ENCODE measurements at regions not wholly inside any gene's neighbourhood (a gene's known extent, or its start where the extent isn't known, plus 50 kb on each side); places are given as distances from the start of the nearest gene placed in this dataset.

DNA sequence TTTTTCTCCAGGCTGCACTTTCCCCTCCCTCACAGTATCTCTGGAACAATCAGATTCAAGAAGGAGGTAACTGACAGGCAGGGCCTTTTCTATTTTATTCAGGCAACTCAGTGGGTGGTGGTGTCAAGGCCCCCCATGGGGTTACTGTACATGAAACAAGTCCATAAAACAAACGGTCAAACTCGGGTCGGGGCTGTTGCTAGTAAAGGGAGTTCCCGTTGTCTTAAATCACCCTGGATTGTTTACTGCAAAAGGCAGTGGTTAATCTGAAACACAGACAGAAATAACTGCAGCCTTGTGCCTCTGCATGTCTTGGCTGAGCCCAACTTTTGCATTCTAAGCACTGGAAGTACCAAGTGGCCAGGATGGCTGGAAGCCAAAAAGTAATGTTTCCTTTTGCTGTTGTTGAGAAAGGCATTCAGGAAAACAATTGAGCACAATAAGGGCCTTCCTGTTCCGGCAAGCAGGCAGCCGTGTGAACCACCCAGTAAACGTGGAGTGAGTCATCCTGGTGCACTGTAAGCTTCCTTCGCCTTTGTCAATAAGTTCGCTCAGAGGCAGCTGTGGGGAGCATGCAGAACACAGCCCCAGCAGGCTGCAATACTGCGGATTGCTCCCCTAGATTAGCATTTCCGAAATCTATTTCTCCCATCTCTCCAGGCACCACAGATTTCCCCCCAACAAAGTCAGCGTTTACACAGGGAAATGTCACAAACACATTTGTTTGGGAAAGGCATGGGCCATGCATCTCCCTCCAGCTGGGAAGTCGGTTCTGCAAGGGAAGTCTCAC, 149.6 kb downstream of the IRS1 start:
- no peaks in the 10 kb centered on the region for H4K20me1 ChIP-seq (ENCODE audit: insufficient read depth, low read depth, low read length)
- H3K9ac ChIP-seq (ENCODE audit: low read length) = no peak overlapping the region
- no peak for DNase-seq
- H3K9me2 ChIP-seq (replicated peaks; ENCODE audit: insufficient read depth, low read length) = no peaks in the 10 kb centered on the region
- H3K79me2 ChIP-seq (ENCODE audit: low read length) = no peaks in the 10 kb centered on the region
- no peak overlapping the region for H3K4me3 ChIP-seq (ENCODE audit: low read length)
- H3K4me1 ChIP-seq (ENCODE audit: low read length) = no peaks in the 10 kb centered on the region
- H3K36me3 ChIP-seq (ENCODE audit: insufficient read depth, low read length) = no peaks in the 10 kb centered on the region
- H3K27ac ChIP-seq (ENCODE audit: low read length) = no peak overlapping the region
- H3K9me3 ChIP-seq (ENCODE audit: low read length) = peaks cover 3% of the 10 kb centered on the region; the same call in 1 of the 2 replicates
- H2AFZ ChIP-seq (ENCODE audit: low read length) = no peak overlapping the region
- H3K4me2 ChIP-seq (ENCODE audit: low read depth, low read length, poor library complexity, severe bottlenecking) = no peak overlapping the region
- H3K27me3 ChIP-seq (ENCODE audit: low read length) = no peaks in the 10 kb centered on the region

DNA sequence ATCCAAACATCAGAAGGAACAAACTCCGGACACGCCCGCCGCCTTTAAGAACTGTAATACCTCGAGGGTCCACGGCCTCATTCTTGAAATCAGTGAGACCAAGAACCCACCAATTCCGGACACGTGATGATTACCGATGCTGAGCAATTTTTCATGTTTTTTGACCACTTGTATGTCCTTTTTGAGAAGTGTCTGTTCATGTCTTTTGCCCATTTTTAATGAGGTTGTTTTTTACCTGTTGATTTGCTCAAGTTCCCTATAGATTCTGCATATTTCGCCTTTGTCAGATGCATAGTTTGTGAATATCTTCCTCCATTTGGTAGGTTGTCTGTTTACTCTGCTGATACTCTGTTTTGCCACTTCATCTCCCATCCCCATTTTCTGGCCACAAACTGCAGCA, 150.4 kb downstream of the IRS1 start:
- H3K27me3 ChIP-seq (ENCODE audit: low read length) = no peaks in the 10 kb centered on the region
- no peak overlapping the region for H3K4me2 ChIP-seq (ENCODE audit: low read depth, low read length, poor library complexity, severe bottlenecking)

DNA sequence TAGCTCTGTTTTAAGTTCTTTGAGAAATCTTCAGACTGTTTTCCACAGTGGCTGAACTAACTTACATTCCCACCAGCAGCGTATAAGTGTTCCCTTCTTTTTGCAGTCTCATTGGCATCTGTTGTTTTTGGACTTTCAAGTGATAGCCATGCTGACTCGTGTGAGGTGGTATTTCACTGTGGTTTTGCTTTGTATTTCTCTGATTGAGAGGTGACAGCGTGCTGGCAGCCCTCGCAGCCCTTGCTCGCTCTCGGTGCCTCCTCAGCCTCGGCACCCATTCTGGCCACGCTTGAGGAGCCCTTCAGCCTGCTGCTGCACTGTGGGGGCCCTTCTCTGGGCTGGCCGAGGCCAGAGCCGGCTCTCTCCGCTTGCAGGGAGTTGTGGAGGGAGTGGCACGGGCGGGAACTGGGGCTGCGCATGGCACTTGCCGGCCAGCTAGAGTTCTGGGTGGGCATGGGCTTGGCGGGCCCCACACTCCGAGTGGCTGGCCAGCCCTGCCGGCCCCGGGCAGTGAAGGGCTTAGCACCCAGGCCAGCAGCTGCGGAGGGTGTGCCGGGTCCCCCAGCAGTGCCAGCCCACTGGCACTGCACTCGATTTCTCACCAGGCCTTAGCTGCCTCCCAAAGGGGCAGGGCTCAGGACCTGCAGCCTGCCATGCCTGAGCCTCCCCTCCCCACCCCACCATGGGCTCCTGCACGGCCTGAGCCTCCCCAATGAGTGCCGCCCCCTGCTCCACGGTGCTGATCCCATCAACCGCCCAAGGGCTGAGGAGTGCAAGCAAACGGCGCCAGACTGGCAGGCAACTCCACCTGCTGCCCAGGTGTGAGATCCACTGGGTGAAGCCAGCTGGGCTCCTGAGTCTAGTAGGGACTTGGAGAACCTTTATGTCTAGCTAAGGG, 151.8 kb downstream of the IRS1 start:
- Histone ChIP-seq H3K27ac (ENCODE audit: low read length) (no peak overlapping the region), H3K9me2 (replicated peaks; ENCODE audit: insufficient read depth, low read length) (no peaks in the 10 kb centered on the region), H3K4me1 (ENCODE audit: low read length) (no peaks in the 10 kb centered on the region), H3K36me3 (ENCODE audit: insufficient read depth, low read length) (no peaks in the 10 kb centered on the region), H3K27me3 (ENCODE audit: low read length) (no peaks in the 10 kb centered on the region), H4K20me1 (ENCODE audit: insufficient read depth, low read depth, low read length) (no peaks in the 10 kb centered on the region), H3K4me2 (ENCODE audit: low read depth, low read length, poor library complexity, severe bottlenecking) (no peak overlapping the region), H3K4me3 (ENCODE audit: low read length) (no peak overlapping the region), H3K9ac (ENCODE audit: low read length) (no peak overlapping the region), H2AFZ (ENCODE audit: low read length) (no peak overlapping the region), H3K79me2 (ENCODE audit: low read length) (no peaks in the 10 kb centered on the region), H3K9me3 (ENCODE audit: low read length) (peaks cover 3% of the 10 kb centered on the region; the same call in 1 of the 2 replicates)
- DNase-seq = no peak

More for the DNA sequence above, 150.4 kb downstream of the IRS1 start:
- Histone ChIP-seq H3K9ac (ENCODE audit: low read length) (no peak overlapping the region), H3K4me1 (ENCODE audit: low read length) (no peaks in the 10 kb centered on the region), H3K4me3 (ENCODE audit: low read length) (no peak overlapping the region), H3K36me3 (ENCODE audit: insufficient read depth, low read length) (no peaks in the 10 kb centered on the region), H3K9me3 (ENCODE audit: low read length) (peaks cover 3% of the 10 kb centered on the region; the same call in 1 of the 2 replicates), H3K27ac (ENCODE audit: low read length) (no peak overlapping the region), H3K79me2 (ENCODE audit: low read length) (no peaks in the 10 kb centered on the region), H4K20me1 (ENCODE audit: insufficient read depth, low read depth, low read length) (no peaks in the 10 kb centered on the region), H3K9me2 (replicated peaks; ENCODE audit: insufficient read depth, low read length) (no peaks in the 10 kb centered on the region), H2AFZ (ENCODE audit: low read length) (no peak overlapping the region)
- no peak for DNase-seq

DNA sequence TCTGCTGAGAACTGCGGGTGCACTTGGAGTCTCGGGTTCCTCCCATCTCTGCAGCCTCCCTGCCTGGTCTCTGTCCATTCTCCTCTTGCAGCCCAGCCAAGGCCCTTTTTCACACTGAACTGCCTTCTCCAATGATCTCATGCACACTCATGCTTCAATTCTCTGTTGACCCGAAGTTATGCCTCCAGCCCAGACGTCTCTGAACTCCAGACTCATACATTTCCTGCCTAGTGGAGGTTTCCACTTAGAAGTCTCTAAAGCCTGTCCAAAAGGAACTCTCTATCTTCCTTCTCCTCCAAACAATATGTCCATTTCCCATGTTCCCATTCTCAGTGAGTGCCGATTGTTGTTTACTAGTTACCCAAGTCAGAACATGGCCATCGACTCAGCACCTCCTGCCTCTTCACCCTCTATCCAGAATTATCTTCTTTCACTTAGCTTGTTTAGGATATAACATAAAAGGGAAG, 155.2 kb downstream of the IRS1 start:
- Histone ChIP-seq H4K20me1 (ENCODE audit: insufficient read depth, low read depth, low read length) (no peaks in the 10 kb centered on the region), H3K36me3 (ENCODE audit: insufficient read depth, low read length) (no peaks in the 10 kb centered on the region), H3K4me2 (ENCODE audit: low read depth, low read length, poor library complexity, severe bottlenecking) (no peak overlapping the region), H3K27me3 (ENCODE audit: low read length) (no peaks in the 10 kb centered on the region), H3K9ac (ENCODE audit: low read length) (no peak overlapping the region), H3K27ac (ENCODE audit: low read length) (no peak overlapping the region), H3K4me3 (ENCODE audit: low read length) (no peak overlapping the region), H3K79me2 (ENCODE audit: low read length) (no peaks in the 10 kb centered on the region), H3K9me3 (ENCODE audit: low read length) (peaks cover 3% of the 10 kb centered on the region; the same call in 1 of the 2 replicates), H3K4me1 (ENCODE audit: low read length) (no peaks in the 10 kb centered on the region), H3K9me2 (replicated peaks; ENCODE audit: insufficient read depth, low read length) (no peaks in the 10 kb centered on the region), H2AFZ (ENCODE audit: low read length) (no peak overlapping the region)
- no peak for DNase-seq

DNA sequence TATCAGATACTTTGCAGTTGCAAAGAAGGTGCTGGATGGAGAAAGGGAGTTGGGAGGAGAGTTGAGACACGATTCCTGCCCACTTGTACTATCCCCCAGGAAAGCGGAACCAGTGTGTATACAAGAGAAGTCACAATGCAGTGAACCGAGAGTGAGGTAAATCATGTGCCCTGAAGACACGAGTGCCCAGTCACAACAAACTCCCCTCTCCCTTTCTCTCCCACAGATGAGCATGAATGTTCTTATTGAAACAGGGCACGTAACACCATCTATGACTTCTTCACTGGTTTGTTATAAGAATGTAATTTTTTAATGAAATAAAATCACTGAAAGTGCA, 155.7 kb downstream of the IRS1 start:
- no peak overlapping the region for H3K4me3 ChIP-seq (ENCODE audit: low read length)
- no peaks in the 10 kb centered on the region for H3K9me2 ChIP-seq (replicated peaks; ENCODE audit: insufficient read depth, low read length)
- H3K27me3 ChIP-seq (ENCODE audit: low read length) = no peaks in the 10 kb centered on the region
- no peaks in the 10 kb centered on the region for H4K20me1 ChIP-seq (ENCODE audit: insufficient read depth, low read depth, low read length)
- DNase-seq = no peak
- H3K9ac ChIP-seq (ENCODE audit: low read length) = no peak overlapping the region
- H3K9me3 ChIP-seq (ENCODE audit: low read length) = no peaks in the 10 kb centered on the region
- no peak overlapping the region for H2AFZ ChIP-seq (ENCODE audit: low read length)
- no peaks in the 10 kb centered on the region for H3K36me3 ChIP-seq (ENCODE audit: insufficient read depth, low read length)
- no peaks in the 10 kb centered on the region for H3K79me2 ChIP-seq (ENCODE audit: low read length)
- H3K4me2 ChIP-seq (ENCODE audit: low read depth, low read length, poor library complexity, severe bottlenecking) = no peak overlapping the region
- no peaks in the 10 kb centered on the region for H3K4me1 ChIP-seq (ENCODE audit: low read length)
- H3K27ac ChIP-seq (ENCODE audit: low read length) = no peak overlapping the region

DNA sequence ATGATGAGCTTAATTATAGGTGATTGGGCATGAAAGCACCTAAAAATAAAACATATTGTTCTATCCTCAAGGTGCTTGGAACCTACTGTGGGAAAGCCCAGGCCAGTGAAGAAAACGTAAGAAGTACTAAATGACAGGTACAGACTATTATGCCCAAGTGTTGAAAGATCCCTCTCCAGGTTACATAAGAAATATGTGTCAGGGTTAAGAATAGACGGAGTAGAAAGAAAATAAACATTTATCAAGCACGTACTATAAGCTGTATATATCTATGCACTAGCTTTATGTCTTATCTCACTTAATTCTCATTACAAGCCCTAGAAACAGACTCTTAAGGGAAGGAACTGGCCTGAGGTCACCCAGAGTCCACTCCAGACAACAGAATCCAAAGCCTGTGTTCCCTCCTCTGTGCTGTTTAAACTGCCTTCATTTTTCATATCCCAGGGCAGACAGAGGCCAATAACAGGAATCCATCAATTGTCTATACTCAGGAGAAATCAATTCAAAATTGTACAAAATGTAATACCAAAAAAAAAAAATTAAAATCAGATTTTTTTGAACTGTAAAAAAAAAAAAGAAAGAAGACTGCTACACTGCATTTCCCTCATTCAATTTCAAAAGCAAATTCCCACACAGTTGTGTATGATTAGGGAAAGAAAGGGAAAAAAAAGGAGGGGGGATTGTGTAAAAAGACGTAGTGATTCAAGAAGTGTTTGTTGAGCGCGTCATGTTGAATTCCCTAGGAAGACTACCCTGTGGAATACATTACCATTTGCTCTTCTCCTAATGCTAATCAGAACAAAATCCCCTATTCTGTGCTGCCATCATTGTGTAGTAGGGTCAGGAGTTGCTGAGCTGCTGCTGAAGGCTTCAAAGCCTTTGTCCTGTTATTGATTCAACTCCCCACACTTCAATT, 156.3 kb downstream of the IRS1 start:
- Histone ChIP-seq H3K27me3 (ENCODE audit: low read length) (no peaks in the 10 kb centered on the region), H3K27ac (ENCODE audit: low read length) (no peak overlapping the region), H4K20me1 (ENCODE audit: insufficient read depth, low read depth, low read length) (no peaks in the 10 kb centered on the region), H3K9me2 (replicated peaks; ENCODE audit: insufficient read depth, low read length) (no peaks in the 10 kb centered on the region), H3K79me2 (ENCODE audit: low read length) (no peaks in the 10 kb centered on the region), H2AFZ (ENCODE audit: low read length) (no peak overlapping the region), H3K4me2 (ENCODE audit: low read depth, low read length, poor library complexity, severe bottlenecking) (no peak overlapping the region), H3K9me3 (ENCODE audit: low read length) (no peaks in the 10 kb centered on the region), H3K36me3 (ENCODE audit: insufficient read depth, low read length) (no peaks in the 10 kb centered on the region), H3K9ac (ENCODE audit: low read length) (no peak overlapping the region), H3K4me3 (ENCODE audit: low read length) (no peak overlapping the region), H3K4me1 (ENCODE audit: low read length) (no peaks in the 10 kb centered on the region)
- no peak for DNase-seq

DNA sequence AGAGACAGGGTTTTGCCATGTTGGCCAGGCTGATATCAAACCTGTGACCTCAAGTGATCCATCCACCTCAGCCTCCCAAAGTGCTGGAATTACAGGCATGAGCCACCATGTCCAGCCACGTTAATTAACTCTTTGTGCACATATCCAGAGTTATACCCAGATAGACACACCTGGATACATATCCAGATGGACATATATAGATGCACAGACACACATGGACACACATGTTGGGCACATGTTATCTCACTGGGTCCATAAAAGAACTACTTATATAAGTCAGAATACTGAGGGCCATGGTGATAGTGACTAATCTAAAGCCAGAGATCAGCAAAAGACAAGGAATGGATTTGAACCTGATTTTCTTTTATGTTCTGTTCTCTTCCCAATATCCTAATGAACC, 158.6 kb downstream of the IRS1 start:
- Histone ChIP-seq H3K36me3 (ENCODE audit: insufficient read depth, low read length) (no peaks in the 10 kb centered on the region), H2AFZ (ENCODE audit: low read length) (no peak overlapping the region), H3K9ac (ENCODE audit: low read length) (no peak overlapping the region), H3K79me2 (ENCODE audit: low read length) (no peaks in the 10 kb centered on the region), H3K4me1 (ENCODE audit: low read length) (no peaks in the 10 kb centered on the region), H3K9me2 (replicated peaks; ENCODE audit: insufficient read depth, low read length) (no peaks in the 10 kb centered on the region), H3K27me3 (ENCODE audit: low read length) (no peaks in the 10 kb centered on the region), H4K20me1 (ENCODE audit: insufficient read depth, low read depth, low read length) (no peaks in the 10 kb centered on the region), H3K27ac (ENCODE audit: low read length) (no peak overlapping the region), H3K9me3 (ENCODE audit: low read length) (no peaks in the 10 kb centered on the region), H3K4me3 (ENCODE audit: low read length) (no peak overlapping the region), H3K4me2 (ENCODE audit: low read depth, low read length, poor library complexity, severe bottlenecking) (no peak overlapping the region)
- no peak for DNase-seq
